NCI-H446 (cell line): ENCODE measurements at regions not wholly inside any gene's neighbourhood (a gene's known extent, or its start where the extent isn't known, plus 50 kb on each side); places are given as distances from the start of the nearest gene placed in this dataset.

ENCODE experiments used
- DNase-seq, 2 experiments: peaks; one replicate each; lab custom pipeline; 2025; lab: John Stamatoyannopoulos, UW

GRCh38 chr11:127061947-127062346, 61.4 kb upstream of the KIRREL3 start:
- DNase-seq: no peak

DNA sequence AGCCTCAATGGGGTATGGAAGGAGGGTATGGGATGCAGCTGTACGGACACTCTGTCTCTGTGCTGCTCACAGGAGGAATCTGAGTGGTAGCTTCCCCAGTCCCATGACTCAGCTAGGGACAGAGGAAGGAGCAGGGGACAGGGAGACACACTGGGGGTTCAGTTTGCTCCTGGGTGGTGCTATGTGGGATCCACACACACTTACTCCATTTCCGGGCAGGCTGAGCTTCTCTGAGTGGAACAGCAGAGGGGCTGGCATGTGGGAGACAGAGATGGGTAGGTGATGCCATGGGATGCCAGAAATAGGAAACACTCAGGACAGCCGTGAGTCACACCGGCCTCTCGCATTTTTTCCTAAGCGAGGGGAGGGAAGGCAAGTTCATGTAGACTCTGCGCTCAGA, 59.2 kb upstream of the KIRREL3 start:
- DNase-seq: no peak

GRCh38 chr11:127059286-127059685, 58.7 kb upstream of the KIRREL3 start:
- DNase-seq: no peak

DNA sequence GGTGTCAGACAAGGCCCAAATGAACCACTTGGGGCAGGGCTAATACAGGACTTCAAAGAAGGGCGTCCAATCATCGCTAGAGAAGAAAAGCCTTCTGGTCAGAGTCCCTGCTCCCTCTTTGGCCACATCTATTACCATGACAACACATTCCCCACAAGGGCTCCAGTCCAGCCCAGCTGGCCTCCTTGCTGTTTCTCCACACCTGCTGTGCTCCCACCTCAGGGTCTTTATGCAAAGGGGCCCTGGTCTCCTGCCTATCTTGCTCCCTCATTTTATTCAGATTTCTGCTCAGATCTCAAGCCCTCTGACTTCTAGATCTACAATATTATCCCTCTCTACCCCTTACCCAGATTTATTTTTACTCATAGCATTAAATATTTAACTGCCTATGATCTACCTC, 58.0 kb upstream of the KIRREL3 start:
- no peak for DNase-seq

DNA sequence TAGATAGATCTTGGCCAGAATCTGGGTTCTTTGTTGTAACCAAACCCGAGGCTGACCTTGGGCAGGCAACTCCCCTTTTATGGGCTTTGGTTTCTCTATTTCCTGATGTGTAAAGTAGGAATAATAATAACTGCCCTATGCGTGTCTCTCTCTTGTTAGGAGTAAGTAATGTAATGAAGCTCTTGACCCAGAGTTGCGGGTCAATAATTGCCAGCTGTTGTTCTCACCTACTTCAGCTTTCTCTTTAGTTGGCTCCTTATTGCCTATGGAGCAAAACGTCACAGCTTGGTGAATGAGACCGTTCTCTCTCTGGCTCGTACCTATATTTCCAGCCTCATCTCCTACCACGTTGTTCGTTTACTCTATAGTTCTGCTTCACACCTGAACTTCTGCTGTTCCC, 56.6 kb upstream of the KIRREL3 start:
- no peak for DNase-seq

DNA sequence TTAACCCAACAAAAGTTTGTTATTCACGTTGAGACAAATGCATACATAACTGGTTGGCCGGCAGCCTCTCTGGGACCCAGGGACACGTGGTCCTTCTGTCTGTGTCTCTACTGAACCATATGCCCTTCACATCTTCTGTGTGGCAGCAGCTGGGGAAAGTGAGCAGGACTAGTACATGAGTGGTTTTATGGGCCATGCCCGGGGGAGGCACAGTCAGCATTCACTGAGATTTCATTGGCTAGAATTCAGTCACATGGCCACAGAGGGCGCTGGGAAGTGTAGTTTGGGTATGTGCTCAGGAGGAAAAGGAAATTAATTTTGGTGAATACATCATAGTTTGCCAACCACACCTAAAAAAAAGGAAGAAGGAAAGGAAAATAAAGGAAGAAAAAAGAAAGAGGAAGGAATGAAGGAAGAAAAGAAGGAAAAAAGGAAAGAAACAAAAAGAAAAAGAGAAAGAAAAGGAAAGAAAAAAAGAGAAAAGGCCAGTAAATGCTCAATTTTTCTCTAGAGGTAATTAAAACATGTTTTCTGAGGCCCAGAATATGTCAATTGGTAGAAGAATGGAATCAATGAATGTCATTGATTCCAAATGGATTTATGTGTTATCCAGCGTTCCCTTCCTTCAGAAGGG, 55.9 kb upstream of the KIRREL3 start:
- no peak for DNase-seq

- no peak for DNase-seq
Measured at GRCh38 chr11:127055236-127055635, 54.7 kb upstream of the KIRREL3 start.

- DNase-seq: no peak
Measured at GRCh38 chr11:127054153-127054552, 53.6 kb upstream of the KIRREL3 start.

DNA sequence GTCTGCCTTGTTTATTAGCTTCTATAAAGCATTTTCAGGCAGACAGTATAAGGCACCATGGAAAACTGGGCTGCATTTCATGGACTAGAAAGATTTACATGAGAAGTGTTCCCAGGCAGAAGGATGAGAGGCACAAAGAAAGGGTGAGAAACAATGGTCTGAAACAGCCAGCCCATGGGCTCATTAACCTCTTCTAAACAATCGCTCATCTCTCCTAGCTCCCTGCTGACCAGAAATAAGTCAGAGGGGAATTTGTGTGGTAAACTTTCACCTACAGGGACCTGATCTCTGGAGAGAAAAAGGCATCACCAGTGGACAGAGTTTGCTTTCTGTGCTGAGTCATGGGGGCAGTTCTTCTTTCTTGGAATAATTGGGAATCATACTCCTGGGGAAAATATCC, 51.8 kb upstream of the KIRREL3 start:
- DNase-seq: no peak
